ENCODE measurements at regions not wholly inside any gene's neighbourhood (a gene's known extent, or its start where the extent isn't known, plus 50 kb on each side); places are given as distances from the start of the nearest gene placed in this dataset.

- Histone ChIP-seq H3K79me2 (ENCODE audit: control insufficient read depth, insufficient read depth, low read length) (no peaks in the 10 kb centered on the region), H3K27me3 (replicated peaks in 1 of 4; ENCODE audit: control extremely low read depth in 1 of 4, control insufficient read depth in 3 of 4, insufficient read depth in 4 of 4, low read length in 3 of 4) (no peaks in the 10 kb centered on the region), H3K4me3 (ENCODE audit: control extremely low read depth in 1 of 5, extremely low read depth in 1 of 5, insufficient read depth in 1 of 5, low read depth in 2 of 5, low read length in 4 of 5) (no peak overlapping the region), H3K27ac (ENCODE audit: low read length in 2 of 2) (no peak overlapping the region), H2AFZ (ENCODE audit: insufficient read depth, low read depth, low read length, poor library complexity, severe bottlenecking) (no peak overlapping the region), H3K9me3 (ENCODE audit: control extremely low read depth in 1 of 3, control insufficient read depth in 2 of 3, insufficient read depth in 1 of 3, low read length in 2 of 3) (no peaks in the 10 kb centered on the region), H4K20me1 (ENCODE audit: control insufficient read depth, insufficient read depth, low read length, poor library complexity, severe bottlenecking) (no peaks in the 10 kb centered on the region), H3K4me2 (replicated peaks; ENCODE audit: low read depth, low read length, poor library complexity, severe bottlenecking) (no peak overlapping the region), H3K4me1 (ENCODE audit: control insufficient read depth in 2 of 2, insufficient read depth in 2 of 2, low read length in 2 of 2) (no peaks in the 10 kb centered on the region), H3K36me3 (replicated peaks in 1 of 2; ENCODE audit: control extremely low read depth in 1 of 2, control insufficient read depth in 1 of 2, extremely low read depth in 1 of 2, insufficient read depth in 2 of 2, low read length in 1 of 2) (no peaks in the 10 kb centered on the region), H3K9ac (ENCODE audit: low read length) (no peak overlapping the region)
- ChIA-PET POLR2A (no interaction called here), CTCF (no interaction called here)
- intact Hi-C loops (cut with micrococcal nuclease) = no loop called here
- Mint-ChIP-seq H3K9me3 (ENCODE audit: insufficient read depth) (no peaks in the 10 kb centered on the region), H3K4me3 (no peak overlapping the region), H3K27ac (no peak overlapping the region), H3K4me1 (no peaks in the 10 kb centered on the region), H3K27me3 (no peaks in the 10 kb centered on the region)
- ATAC-seq (ENCODE audit: low read depth) (no peak), DNase-seq (no peak)
- TF ChIP-seq CTCF (IDR thresholded peaks at IDR 0.05) = no peak
- no peak for TF ChIP-seq EZH2 (IDR thresholded peaks at IDR 0.05; ENCODE audit: borderline replicate concordance, insufficient read depth, low read depth, low read length, poor library complexity, severe bottlenecking)
Measured at GRCh38 chrX:139039041-139039440, 327.5 kb upstream of the FGF13 start.

- no peak overlapping the region for H3K27ac ChIP-seq (ENCODE audit: low read length in 2 of 2)
- no peak overlapping the region for H3K4me2 ChIP-seq (replicated peaks; ENCODE audit: low read depth, low read length, poor library complexity, severe bottlenecking)
- DNase-seq (no peak), ATAC-seq (ENCODE audit: low read depth) (no peak)
- H4K20me1 ChIP-seq (ENCODE audit: control insufficient read depth, insufficient read depth, low read length, poor library complexity, severe bottlenecking) = no peaks in the 10 kb centered on the region
- no peaks in the 10 kb centered on the region for H3K4me1 ChIP-seq (ENCODE audit: control insufficient read depth in 2 of 2, insufficient read depth in 2 of 2, low read length in 2 of 2)
- no peak overlapping the region for H2AFZ ChIP-seq (ENCODE audit: insufficient read depth, low read depth, low read length, poor library complexity, severe bottlenecking)
- H3K27ac Mint-ChIP-seq = no peak overlapping the region
- no peaks in the 10 kb centered on the region for H3K27me3 ChIP-seq (replicated peaks in 1 of 4; ENCODE audit: control extremely low read depth in 1 of 4, control insufficient read depth in 3 of 4, insufficient read depth in 4 of 4, low read length in 3 of 4)
- H3K9me3 ChIP-seq (ENCODE audit: control extremely low read depth in 1 of 3, control insufficient read depth in 2 of 3, insufficient read depth in 1 of 3, low read length in 2 of 3) = no peaks in the 10 kb centered on the region
- H3K4me1 Mint-ChIP-seq = no peaks in the 10 kb centered on the region
- no peak for TF ChIP-seq CTCF (IDR thresholded peaks at IDR 0.05)
- TF ChIP-seq EZH2 (IDR thresholded peaks at IDR 0.05; ENCODE audit: borderline replicate concordance, insufficient read depth, low read depth, low read length, poor library complexity, severe bottlenecking) = no peak
- no CpG with 5 or more reads among the region's 1 CpG for whole genome bisulfite sequencing (ENCODE audit: insufficient coverage)
- no peaks in the 10 kb centered on the region for H3K9me3 Mint-ChIP-seq (ENCODE audit: insufficient read depth)
- CTCF ChIA-PET = no interaction called here
- POLR2A ChIA-PET = no interaction called here
- intact Hi-C loops (cut with micrococcal nuclease) = no loop called here
- no peak overlapping the region for H3K4me3 ChIP-seq (ENCODE audit: control extremely low read depth in 1 of 5, extremely low read depth in 1 of 5, insufficient read depth in 1 of 5, low read depth in 2 of 5, low read length in 4 of 5)
- no peak overlapping the region for H3K9ac ChIP-seq (ENCODE audit: low read length)
- H3K36me3 ChIP-seq (replicated peaks in 1 of 2; ENCODE audit: control extremely low read depth in 1 of 2, control insufficient read depth in 1 of 2, extremely low read depth in 1 of 2, insufficient read depth in 2 of 2, low read length in 1 of 2) = no peaks in the 10 kb centered on the region
- H3K27me3 Mint-ChIP-seq = no peaks in the 10 kb centered on the region
- H3K79me2 ChIP-seq (ENCODE audit: control insufficient read depth, insufficient read depth, low read length) = no peaks in the 10 kb centered on the region
- no peak overlapping the region for H3K4me3 Mint-ChIP-seq
Measured at GRCh38 chrX:139026811-139027210, 315.3 kb upstream of the FGF13 start.
